GM19328 (cell line): ENCODE measurements at regions not wholly inside any gene's neighbourhood (a gene's known extent, or its start where the extent isn't known, plus 50 kb on each side); places are given as distances from the start of the nearest gene placed in this dataset.

Experiments used
- ATAC-seq: cut with Tn5 transposase; IDR thresholded peaks from one replicate; pipeline ENCODE4 v1.9.1; 2021; ENCODE audit warnings: mild to moderate bottlenecking, moderate library complexity; ENCODE audit not compliant: unreplicated experiment

DNA sequence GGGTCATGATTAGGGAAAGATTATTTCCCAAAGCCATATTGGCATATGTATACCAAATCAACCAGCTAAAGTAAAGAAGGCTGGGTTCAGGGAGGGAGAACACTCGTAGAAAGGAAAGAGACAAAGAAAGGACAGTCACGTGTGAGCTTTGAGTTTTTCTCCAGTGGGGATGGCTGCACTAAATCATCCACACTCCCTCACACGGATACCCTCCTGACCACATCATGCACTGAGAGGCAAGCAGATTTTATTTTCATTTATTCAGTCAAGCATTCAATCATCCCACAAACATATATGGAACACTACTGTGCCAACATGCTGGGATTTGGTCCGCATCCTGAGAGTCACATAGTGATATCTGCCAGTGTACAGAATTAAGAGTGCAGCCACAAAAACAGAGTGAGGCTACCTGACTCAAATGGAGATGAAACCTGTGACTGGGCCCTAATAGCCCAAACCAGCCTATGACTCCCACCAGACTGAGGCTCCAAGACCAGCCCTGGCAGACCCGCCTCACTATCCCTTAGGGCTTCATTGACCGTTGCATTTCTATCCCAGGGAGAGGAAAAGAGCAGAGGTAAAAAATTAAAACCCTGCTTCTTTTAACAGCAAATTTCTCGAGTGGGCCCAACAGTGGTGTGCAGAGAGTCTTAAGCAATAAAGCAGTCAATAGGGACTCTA, 155.9 kb downstream of the BARHL2 start:
- no peak for ATAC-seq

DNA sequence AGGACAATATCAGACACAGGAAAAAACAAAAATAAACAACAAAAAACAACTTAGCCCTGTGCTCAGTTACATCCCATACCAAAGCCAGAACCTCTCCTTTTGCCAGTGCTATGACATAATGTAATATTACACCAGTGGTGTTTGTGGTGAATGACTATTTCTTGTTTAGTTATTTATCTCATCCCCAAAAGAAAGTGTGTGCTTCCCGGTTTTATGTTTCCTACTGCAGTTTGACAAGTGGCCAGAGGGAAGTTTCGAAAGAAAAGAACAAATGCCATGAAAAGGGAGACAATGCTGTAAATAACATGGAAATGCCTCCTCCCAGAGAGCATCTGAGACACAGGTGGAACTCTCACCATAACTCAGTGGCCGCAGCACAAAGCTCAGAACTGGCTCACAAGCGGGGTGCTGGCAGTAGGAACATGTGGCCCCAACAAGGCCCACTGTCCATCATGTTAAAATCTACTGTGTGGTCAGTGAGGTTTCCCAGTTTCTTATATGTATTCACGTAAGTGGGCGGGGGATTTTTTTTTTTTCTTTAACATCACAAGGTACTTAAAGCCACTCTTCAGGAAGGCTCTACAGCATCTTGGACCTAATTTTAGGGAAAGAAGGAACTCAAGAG, 158.2 kb downstream of the BARHL2 start:
- no peak for ATAC-seq

DNA sequence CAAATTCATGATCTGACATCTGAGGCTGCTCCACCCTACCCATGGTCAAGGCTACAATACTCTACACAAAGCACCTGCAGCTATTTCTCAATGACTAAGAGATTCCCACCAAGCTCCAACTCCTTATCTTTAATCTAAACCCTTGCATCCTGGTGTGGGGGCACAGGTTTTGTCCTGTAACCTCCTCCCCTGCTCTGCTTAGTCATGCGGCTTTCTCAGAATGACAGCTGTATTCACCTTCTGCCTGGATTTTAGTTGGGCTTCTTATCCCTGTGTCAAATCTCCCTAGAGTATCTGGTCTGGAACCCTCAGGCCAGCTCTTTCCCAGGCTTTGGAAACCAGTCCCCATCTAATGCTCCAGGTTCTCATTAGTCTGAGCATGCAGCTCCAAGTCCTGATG, 159.0 kb downstream of the BARHL2 start:
- no peak for ATAC-seq

DNA sequence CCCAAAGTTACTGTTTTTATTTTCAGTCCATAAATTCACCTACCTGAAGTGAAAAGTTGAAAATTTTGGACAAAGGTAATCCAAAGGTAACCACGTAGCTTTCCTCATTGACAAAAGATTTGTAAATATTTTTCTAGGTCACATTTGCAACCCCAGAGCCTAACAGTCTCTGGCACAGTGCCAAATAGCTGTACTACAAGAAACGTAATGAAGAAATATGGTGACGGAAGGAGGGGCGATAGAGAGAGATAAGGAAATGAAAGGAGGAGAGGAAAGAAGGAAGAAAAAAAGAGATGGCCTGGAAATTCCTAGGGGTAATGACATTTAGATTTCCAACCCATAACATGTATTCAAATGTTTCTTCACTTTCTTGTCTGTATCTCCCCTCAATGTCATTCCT, 159.4 kb downstream of the BARHL2 start:
- ATAC-seq, result no peak

DNA sequence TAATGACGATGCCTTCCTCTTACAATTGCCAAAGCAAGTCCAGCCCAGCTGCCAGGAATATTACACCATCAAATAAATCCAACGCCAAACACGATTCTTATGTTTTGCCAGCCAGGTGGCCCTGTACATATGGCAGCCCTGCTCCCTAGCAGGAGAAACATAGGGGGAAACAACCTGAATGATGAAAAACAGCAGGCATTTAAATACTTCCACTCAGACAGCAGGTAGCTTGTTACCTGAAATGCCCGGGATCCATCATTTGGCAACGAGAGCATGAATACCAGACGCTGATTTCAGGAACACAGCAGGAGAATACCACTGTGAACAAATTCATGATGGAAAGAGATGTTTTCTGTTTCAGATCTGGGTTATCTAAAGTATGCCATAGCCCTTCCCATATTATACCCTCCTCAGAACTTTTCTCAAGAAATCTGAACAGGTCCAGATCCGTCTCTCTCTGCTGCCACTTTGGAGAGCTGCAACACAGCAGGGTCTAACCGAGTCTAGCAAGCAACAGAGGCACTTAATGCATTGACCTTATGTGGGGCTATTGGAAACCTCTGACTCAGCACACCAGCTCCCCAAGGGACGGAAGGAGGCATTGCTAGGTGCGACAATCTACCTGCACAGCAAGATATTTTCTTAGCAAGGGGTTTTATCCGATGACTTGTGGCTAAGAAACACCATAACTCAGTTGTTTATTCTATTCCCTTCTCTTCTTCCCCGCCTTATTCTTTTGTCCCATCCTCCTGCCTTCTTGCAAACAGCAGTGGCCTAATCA, 166.3 kb downstream of the BARHL2 start:
- ATAC-seq, result no peak

DNA sequence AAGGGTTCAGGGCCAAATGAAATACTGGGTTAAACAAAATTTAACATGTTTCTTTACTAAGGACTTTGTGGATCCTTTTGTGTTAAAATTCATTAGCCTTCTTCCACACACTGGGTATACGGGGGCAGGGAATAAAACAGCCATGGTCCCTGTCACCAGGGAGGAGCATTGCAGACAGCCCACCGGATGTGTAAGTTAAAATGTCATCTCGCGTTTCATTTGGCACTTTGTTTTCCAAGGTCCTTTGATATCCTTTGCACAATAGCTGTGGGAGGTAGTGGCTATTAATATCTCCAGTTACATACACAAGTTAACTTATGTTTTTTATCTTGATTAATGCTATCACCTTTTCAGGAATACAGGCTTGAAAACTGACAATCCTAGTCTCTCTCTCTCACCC, 172.7 kb downstream of the BARHL2 start:
- ATAC-seq, result no peak

DNA sequence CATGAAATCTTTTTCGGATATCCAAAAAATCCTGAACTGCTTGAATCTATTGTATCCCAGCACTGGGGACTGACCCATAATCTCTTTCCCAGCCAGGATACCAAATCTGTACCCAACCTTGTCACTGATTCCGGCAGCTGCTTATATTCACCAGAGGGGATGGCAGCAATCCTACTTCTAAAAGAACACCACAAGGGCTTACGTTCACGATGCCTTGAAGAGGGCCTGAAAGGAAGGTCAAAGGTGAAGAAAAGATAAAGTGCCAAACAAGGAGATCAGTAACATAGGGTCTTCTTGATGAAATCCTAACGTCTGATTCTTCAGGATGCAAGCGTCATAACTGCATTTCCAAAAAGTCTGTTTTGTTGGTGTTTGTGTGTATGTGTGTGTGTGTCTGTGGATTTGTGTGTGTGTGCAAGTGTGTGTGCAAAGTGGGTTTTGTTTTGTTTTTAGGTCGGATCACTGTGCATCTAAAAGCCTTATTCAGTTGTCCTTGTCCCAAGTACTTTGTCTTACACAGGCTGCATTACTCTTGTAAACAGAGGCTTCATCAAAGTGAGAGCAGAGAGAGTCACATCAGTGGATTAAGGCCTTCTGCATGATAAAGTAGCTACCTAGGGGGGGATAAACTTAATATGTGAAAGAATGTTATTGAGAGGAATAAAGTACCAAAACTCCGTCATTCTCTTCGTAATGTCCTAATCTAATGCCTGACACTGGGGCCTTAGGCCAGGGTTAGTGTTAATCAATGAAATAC, 179.3 kb downstream of the BARHL2 start:
- ATAC-seq, result no peak

DNA sequence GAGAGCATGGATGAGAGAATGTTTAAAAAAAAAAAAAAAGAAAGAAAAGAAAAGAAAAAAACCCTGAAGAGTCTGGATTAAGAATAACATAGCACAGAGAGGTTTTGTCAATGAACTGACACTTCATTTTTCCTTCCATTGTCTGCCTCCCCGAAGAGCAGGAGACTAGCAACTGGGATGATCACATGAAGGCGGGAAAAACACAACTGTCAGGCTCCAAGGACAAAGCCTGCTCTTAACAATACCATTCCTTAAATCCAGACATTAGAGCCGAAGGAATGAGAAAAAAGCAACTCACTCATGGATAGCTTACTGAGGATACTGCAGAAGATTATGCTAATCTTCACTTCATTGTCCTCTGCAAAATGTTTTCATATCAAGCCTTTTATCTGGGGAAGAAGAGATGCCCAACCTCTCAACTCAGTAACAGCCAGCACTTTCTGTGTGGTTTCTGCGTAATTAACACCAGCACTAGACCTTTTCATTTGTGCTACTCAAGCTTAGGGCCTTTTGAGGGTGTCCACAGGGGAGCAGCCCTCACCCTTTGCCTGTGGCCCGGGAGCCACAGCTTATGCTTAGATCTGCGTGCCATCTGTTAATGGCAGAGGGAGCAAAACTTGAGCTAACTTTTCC, 182.3 kb downstream of the BARHL2 start:
- no peak for ATAC-seq

DNA sequence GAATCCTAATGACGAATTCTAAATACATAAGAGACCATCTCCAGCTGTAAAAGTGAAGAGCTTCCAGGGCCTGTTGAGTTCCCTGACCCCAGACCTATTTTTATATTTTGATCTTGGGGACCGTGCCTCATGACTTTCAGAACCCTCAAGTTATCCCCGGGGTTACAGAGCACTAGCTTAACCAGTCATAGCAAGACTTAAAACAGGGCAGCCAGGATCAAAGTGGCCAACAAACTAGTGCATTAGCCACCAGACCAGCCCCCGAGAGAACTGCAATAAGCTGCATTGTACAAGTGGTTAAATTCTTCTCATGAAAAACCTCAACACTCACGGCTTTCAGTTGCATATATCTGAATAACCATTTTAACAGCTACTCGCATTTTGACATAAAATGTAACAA, 183.0 kb downstream of the BARHL2 start:
- no peak for ATAC-seq

DNA sequence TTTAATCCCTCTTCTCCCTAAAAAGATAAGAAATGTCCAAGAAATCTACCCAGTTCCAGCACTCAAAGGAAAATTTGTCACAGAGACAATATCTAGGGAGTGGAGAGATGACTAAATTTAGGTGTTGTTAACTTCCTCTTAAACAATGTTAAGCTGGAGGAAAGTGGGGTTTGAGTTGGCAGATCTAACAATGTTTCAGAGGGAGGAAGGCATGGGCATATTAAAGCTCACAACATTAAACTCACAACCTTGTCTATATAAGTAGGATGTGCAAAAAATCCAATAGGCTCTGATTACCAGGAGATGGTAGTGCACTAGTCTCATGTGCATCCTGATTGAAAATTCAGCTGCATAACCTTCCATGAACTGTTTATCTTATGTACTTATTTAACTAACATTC, 190.1 kb downstream of the BARHL2 start:
- no peak for ATAC-seq

DNA sequence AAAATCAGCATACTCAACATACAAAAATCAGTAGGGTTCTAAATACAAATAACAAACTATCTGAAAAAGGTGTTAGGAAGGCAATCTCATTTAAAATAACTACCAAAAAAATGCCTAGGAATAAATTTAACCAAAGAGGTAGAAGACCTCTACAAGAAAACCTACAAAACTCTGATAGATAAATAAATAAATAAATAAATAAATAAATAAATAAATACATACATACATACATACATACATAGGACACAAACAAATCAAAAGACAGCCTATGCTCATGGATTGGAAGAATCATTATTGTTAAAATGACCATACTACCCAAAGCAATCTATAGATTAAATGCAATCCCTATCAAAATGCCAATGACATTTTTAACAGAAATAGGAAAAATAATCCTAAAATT, 194.7 kb downstream of the BARHL2 start:
- no peak for ATAC-seq

DNA sequence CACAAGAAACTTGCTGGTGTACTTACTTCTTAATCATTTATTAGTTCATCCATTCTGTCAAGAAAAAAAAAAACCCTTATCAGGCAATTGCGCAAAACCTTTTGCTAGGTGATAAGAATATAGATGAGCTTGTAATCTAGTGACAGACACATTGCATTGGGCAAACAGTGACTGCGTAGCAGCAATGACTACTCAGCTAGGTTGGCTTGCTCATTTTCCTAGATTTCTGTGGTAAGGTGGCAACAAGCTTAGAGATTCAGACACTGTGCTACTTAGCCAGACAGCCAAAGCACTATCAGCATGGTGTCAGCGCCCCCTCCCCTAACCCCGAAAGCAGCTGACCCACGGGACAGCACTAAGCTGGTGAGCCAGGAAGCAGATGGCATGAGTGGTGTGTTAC, 203.1 kb downstream of the BARHL2 start:
- no peak for ATAC-seq

DNA sequence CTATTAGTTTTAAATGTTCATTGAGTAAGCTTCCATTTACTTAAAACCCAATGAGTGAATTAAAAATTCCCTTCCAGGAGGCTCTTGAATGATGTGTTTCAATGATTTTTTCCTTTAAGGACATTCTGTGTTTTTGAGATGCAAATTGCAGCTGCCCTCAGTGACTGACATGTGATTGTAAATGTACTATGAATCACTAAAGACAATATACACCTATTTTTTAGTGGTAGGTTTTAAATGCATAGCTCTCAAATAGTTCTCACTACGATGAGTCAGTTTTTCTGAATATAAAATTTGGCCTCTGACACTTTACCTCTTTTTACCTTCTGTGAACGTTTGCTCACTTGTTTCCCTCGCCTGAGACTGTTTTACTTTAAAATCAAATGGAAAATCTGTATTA, 204.7 kb downstream of the BARHL2 start:
- no peak for ATAC-seq

DNA sequence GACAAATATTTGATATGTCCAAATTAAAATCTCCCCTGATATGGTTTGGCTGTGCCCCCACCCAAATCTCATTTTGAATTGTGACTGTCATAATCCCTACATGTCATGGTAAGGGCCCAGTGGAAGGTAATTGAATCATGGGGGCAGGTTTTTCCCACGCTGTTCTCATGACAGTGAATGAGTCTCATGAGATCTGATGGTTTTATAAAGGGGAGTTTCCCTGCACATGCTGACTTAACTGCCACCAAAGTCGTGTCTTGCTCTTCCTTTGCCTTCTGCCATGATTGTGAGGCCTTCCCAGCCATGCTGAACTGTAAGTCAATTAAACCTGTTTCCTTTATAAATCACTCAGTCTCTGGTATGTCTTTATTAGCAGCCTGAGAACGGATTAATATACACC, 207.0 kb downstream of the BARHL2 start:
- no peak for ATAC-seq

DNA sequence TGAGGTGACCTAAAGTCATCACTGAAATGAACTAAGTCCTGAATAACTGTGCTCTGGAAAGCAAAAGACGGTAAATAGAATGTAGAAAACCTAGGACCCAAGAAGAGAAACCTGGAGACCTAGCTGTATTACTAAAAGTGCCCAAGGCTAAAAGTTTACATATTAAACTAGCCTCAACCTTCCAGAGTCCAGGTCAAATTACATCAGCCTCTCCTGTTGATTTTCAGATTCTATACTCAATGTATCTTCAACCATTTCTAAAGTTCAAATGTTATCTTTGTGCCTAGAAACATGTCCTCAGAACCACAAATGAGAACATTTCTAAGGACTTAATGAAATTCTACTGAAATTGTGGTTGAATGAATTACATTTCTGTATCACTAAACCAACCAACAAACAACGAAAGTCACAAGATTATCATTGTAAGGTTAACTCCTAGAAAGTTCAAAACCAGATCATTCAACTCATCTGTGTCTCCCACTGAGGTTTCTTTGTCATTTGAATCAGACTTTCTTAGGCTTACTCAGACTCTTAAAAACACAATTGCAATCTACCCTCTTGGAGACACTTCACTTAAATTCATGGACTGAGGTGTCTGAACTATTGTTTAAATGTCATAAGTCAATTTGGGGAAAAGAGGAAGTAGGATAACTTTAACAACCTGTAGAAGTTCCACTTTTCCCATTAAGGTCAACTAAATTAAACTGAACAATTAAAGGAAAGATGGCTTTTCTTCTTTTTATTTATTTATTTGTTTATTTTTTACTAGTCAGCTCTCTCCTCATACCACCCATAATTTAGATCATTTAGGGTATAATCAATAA, 207.7 kb downstream of the BARHL2 start:
- ATAC-seq, result no peak

DNA sequence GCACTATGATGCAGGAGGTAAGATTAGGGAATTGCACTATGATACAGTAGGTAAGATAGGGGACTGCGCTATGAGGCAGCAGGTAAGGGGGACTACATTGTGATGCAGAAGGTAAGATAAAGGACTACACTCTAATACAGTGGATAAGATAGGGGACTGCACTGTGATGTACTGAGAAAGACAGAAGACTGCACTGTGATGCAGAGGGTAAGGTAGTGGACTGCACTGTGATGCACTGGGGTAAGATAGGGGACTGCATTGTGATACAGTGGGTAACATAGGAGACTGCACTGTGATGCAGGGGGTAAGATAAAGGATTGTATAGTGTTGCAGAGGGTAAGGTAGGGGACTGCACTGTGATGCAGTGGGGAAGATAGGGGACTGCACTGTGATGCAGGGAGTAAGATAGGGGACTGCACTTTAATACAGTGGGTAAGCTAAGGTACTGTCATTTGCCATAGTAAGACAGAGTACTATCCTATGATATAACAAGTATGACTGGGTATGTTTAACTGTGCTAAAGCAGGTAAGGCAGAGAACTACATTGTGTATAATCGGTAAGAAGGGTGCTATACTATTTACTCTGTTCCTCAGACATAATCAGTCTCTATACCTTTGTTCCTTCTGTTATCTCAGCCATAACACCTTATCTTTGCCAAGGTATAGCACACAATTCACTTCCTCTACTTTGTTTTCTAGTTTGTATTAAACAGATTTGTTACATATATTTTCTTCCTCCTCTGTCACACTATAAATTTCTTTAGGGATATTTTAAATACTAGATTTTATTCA, 208.5 kb downstream of the BARHL2 start:
- ATAC-seq, result no peak

DNA sequence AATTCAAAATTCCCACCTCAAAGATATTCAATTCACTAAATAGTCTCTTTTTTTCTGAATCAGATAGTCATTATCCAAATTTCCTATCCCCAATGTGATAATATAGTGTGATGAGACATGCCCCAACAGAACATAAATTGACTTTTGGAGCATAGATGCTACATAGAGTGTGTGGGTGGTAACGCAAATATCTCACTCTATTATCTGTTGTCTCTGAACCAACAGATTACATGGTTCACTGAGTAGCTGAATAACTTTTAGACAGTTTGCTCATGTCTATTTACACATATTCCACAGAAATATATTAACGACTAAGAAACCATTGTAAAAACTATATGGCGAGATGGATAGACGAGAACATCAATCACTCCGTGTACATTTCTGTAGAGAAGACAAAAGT, 209.9 kb downstream of the BARHL2 start:
- no peak for ATAC-seq

DNA sequence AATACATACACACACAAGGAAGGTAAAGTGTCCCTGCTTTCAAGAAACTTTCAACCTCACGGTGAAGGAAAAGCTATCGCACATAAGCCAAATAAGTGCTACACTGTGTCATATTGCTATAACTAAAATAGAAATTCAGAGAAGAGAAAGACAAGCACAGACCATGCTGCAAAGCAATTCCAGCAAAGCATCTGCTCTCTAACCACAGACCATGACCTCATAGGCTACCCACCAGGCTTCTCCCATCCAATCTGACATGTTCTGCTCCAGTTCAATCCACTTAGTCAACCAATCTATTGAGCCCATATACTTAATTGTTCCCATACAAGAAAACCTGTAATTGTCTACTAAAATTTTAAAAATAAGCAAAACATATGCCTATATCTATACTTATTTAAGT, 211.3 kb downstream of the BARHL2 start:
- no peak for ATAC-seq

DNA sequence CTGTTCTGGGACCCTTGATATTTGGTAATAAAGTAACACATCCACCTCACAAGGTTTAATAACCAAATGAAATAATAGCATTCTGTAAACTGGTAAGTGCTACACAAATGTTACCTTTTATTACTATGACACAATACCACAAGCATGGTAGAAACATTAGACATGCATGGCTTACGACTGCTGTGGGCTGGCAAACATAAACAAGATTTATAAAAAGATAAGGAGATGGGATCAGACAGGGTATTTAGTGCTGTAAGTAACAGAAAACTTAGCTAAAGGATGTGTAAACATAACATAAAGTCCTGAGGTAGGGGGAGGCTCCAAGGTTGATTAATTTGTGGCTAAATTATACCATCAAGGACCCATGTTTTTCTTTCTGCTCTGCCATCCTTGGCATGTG, 212.6 kb downstream of the BARHL2 start:
- ATAC-seq, result no peak
